Lung (tissue), 11 donors: ENCODE measurements at regions not wholly inside any gene's neighbourhood (a gene's known extent, or its start where the extent isn't known, plus 50 kb on each side); places are given as distances from the start of the nearest gene placed in this dataset.

Source experiments
- ATAC-seq: fragments of 200-7000 bp; cut with Tn5 transposase; one replicate; pipeline ENCODE4 v1.9.1; 2020; ENCODE audit warnings: moderate number of reproducible peaks; ENCODE audit not compliant: insufficient read depth, low FRiP score
- DNase-seq, 3 donors: peaks; one replicate each; pipeline ENCODE4 v3.0.0-alpha.2; 2013 to 2017
- H3K27ac ChIP-seq, 2 donors: one replicate each; pipeline ENCODE4 v1.5.1; 2013; ENCODE audit warnings: mild to moderate bottlenecking in 2 of 2, moderate library complexity in 2 of 2, control low read depth in 1 of 2, inconsistent platforms in 1 of 2, low read depth in 1 of 2, low read length in 1 of 2
- H3K27me3 ChIP-seq, 3 donors: one replicate each; pipeline ENCODE4 v1.5.1; 2013; ENCODE audit warnings: low read length in 2 of 3; ENCODE audit not compliant: control insufficient read depth in 3 of 3, insufficient read depth in 3 of 3
- H3K36me3 ChIP-seq, 4 donors: one replicate each; pipeline ENCODE4 v1.5.1; 2013; ENCODE audit warnings: low read length in 4 of 4, mild to moderate bottlenecking in 1 of 4, moderate library complexity in 1 of 4; ENCODE audit not compliant: control insufficient read depth in 4 of 4, insufficient read depth in 4 of 4
- H3K4me1 ChIP-seq, 5 donors: one replicate each; pipeline ENCODE4 v1.5.1; 2013; ENCODE audit warnings: low read length in 5 of 5, mild to moderate bottlenecking in 2 of 5, moderate library complexity in 1 of 5; ENCODE audit not compliant: control insufficient read depth in 5 of 5, insufficient read depth in 5 of 5
- H3K4me3 ChIP-seq: one replicate; pipeline ENCODE4 v1.5.1; 2013; ENCODE audit warnings: mild to moderate bottlenecking, control low read depth, moderate library complexity
- H3K9ac ChIP-seq, 2 donors: one replicate each; pipeline ENCODE4 v1.5.1; 2013; ENCODE audit warnings: low read length in 2 of 2, control low read depth in 1 of 2; ENCODE audit not compliant: insufficient read depth in 1 of 2
- H3K9me3 ChIP-seq, 4 donors: one replicate each; pipeline ENCODE4 v1.5.1; 2013; ENCODE audit warnings: low read length in 3 of 4, mild to moderate bottlenecking in 1 of 4, moderate library complexity in 1 of 4; ENCODE audit not compliant: control insufficient read depth in 4 of 4, insufficient read depth in 3 of 4
- WGBS, 2 donors: extraction: QIAGEN DNeasy Blood & Tissue Kit; methylation state at CpG; one replicate each; pipeline ENCODE4 v1.1.7; 2013; 5-methylcytosine and 5-hydroxymethylcytosine counted together
- TF ChIP-seq, protein P1 (sequence below): IDR thresholded peaks from 2 replicates; pipeline ENCODE4 v1.5.1; 2012; ENCODE audit warnings: mild to moderate bottlenecking; ENCODE audit errors: control extremely low read depth, extremely low read depth
- donor health status: control.
- donor health status: control.
- donor health status: Bipolar disorder and iron deficiency.
- donor health status: healthy.
- donor health status: DM: yes; HTN: yes; CAD: no.

DNA sequence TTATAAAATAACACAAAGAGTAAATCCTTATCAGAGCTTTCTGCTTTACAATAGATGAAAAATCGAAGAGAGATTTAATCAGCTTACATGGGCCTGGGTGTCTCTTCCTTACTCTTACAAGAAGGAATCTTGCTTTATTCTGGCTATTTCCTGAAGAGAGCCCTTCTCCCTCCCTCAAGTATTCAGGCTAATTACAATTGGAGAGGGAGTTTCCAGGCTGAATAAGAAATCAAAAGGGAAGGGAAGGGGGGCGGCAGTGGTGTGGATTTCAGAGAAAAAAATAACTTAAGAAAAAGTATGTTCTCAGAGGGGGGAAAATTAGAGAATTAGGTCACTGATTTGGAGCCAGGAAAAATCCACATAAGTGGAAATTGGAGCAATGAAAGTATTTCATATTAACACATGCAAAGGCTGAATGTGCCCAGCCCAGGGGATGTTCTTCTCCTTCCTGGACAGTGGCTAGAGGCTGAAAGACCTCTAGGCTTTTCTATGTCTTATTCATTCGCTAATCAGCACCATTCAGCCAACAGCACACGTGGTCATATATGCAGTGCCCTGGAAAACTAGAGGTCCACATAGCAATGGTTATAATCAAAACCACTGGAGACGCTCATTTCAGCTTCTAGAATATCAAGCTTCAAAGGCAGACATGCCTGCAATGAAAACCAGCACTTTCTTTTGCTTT, 158.9 kb upstream of the BTG1 start:
- Histone ChIP-seq H3K27me3 (no peaks in the 10 kb centered on the region), H3K36me3 (no peaks in the 10 kb centered on the region), H3K27ac (peak overlapping the region in 1 of 2 donors; percentile 42), H3K4me1 (peaks cover 0 to 4% (median 0%) of the 10 kb centered on the region in 5 donors), H3K4me3 (no peak overlapping the region), H3K9me3 (no peaks in the 10 kb centered on the region), H3K9ac (no peak overlapping the region)
- DNase-seq (peak in 2 of 3 donors; percentile 25 to 30), ATAC-seq (no peak)
- WGBS, 2 donors, result 66 to 83% methylated on average over 5 of the region's 5 CpGs
- TF ChIP-seq, protein P1, sequence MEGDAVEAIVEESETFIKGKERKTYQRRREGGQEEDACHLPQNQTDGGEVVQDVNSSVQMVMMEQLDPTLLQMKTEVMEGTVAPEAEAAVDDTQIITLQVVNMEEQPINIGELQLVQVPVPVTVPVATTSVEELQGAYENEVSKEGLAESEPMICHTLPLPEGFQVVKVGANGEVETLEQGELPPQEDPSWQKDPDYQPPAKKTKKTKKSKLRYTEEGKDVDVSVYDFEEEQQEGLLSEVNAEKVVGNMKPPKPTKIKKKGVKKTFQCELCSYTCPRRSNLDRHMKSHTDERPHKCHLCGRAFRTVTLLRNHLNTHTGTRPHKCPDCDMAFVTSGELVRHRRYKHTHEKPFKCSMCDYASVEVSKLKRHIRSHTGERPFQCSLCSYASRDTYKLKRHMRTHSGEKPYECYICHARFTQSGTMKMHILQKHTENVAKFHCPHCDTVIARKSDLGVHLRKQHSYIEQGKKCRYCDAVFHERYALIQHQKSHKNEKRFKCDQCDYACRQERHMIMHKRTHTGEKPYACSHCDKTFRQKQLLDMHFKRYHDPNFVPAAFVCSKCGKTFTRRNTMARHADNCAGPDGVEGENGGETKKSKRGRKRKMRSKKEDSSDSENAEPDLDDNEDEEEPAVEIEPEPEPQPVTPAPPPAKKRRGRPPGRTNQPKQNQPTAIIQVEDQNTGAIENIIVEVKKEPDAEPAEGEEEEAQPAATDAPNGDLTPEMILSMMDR, result no peak

DNA sequence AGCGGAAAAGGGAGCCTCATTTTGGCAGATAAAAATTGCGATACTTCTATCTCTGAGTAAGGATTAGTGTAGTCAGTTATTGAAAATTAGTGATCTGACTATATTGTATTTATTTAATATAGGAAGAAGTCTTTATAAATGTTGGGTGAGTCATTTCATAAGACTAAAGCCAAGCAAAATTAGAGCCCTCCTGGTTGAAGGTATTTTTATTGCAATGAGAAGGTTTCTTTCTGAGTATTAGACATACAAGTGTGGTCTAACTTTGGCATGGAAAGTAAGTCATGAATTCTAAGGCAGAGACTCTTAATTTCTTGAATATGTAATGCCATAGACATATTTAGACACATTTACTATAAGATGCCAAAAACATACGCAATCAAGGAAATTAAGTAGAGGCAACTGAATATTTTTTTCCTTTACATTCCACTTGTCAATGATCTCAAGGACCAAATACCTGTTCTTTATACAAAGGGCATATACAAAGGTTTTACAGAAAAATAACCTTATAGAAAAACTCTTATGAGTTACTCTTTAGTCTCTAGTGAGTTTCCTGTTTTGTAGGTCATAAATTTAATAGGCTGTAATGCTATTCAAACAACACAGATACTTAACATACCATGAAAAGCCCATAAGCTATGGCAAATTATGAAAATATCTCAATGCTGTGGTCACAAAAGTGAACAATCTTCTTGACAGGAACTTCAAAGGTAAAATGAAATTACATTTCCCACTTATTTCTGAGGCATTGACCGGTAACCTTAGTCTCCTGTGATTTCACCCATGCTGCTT, 156.6 kb upstream of the BTG1 start:
- DNase-seq (no peak), ATAC-seq (no peak)
- WGBS, 2 donors, result 95% methylated on average over 4 of the region's 4 CpGs
- Histone ChIP-seq H3K27me3 (no peaks in the 10 kb centered on the region), H3K36me3 (no peaks in the 10 kb centered on the region), H3K4me1 (peaks cover 0 to 4% (median 0%) of the 10 kb centered on the region in 5 donors), H3K4me3 (no peak overlapping the region), H3K9ac (no peak overlapping the region), H3K27ac (no peak overlapping the region), H3K9me3 (no peaks in the 10 kb centered on the region)
- TF ChIP-seq, protein P1, result no peak

DNA sequence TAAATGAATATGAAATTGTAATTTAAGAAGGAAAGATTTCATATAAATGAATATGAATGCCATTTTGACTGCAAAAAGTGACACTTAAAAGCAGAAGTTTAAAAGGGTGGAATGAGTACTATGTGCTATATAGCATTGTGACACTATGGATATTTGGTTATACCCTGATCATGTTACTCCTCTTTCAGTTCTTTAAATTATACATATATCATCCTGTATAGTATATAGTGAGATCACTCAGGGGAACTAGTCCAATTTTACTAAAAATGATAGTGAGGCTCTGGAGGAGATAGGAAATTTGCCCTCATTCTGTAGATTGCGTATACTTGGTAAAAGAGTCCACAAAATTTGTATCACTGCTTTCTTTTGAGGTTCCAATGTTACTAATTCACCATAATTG, 155.7 kb upstream of the BTG1 start:
- Histone ChIP-seq H3K9me3 (no peaks in the 10 kb centered on the region), H3K9ac (no peak overlapping the region), H3K27ac (no peak overlapping the region), H3K4me1 (peaks cover 0 to 4% (median 0%) of the 10 kb centered on the region in 5 donors), H3K36me3 (no peaks in the 10 kb centered on the region), H3K4me3 (no peak overlapping the region), H3K27me3 (no peaks in the 10 kb centered on the region)
- TF ChIP-seq, protein P1, result no peak
- no peak for DNase-seq
- ATAC-seq, result no peak
- WGBS, 2 donors, result 97 to 98% methylated on average over 1 of the region's 1 CpG
